ENCODE measurements at regions not wholly inside any gene's neighbourhood (a gene's known extent, or its start where the extent isn't known, plus 50 kb on each side); places are given as distances from the start of the nearest gene placed in this dataset.

DNA sequence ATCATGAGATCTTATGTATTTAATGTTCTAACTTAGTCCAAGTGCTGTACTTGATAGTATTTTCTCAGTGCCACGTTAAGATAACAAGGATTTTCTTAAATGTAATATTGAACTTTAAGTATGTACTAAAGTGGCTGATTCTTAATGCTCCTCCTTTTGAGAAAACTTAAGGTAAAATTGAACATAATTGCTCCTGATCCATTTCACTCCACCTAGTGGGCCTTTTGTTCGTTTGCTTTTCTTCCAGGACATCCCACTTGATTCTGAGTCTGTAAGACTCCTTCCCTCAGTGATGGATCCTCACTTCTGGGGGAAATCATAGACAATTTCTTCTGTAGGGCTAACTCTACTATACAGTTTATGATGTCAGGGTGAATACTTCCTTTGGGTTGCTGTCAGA is 173.1 kb downstream of the LMO4 start:
- Histone ChIP-seq H3K4me3 (ENCODE audit: low read length in 3 of 3) (no peak overlapping the region), H3K36me3 (ENCODE audit: control insufficient read depth in 2 of 3, insufficient read depth in 3 of 3, low read length in 3 of 3) (no peaks in the 10 kb centered on the region), H3K9me3 (ENCODE audit: control insufficient read depth in 2 of 3, insufficient read depth in 1 of 3, low read length in 3 of 3) (no peaks in the 10 kb centered on the region), H3K4me1 (ENCODE audit: control insufficient read depth in 2 of 3, insufficient read depth in 2 of 3, low read depth in 1 of 3, low read length in 3 of 3) (no peaks in the 10 kb centered on the region), H3K27me3 (ENCODE audit: control insufficient read depth, insufficient read depth, low read length) (no peaks in the 10 kb centered on the region), H3K27ac (ENCODE audit: low read depth in 2 of 2, low read length in 2 of 2) (no peak overlapping the region), H3K9ac (ENCODE audit: low read length in 3 of 3) (no peak overlapping the region)
- DNase-seq (no peak), FAIRE-seq (no peak)
- intact Hi-C loops (cut with DNase I), result no loop called here
- TF ChIP-seq, protein P1, sequence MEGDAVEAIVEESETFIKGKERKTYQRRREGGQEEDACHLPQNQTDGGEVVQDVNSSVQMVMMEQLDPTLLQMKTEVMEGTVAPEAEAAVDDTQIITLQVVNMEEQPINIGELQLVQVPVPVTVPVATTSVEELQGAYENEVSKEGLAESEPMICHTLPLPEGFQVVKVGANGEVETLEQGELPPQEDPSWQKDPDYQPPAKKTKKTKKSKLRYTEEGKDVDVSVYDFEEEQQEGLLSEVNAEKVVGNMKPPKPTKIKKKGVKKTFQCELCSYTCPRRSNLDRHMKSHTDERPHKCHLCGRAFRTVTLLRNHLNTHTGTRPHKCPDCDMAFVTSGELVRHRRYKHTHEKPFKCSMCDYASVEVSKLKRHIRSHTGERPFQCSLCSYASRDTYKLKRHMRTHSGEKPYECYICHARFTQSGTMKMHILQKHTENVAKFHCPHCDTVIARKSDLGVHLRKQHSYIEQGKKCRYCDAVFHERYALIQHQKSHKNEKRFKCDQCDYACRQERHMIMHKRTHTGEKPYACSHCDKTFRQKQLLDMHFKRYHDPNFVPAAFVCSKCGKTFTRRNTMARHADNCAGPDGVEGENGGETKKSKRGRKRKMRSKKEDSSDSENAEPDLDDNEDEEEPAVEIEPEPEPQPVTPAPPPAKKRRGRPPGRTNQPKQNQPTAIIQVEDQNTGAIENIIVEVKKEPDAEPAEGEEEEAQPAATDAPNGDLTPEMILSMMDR (IDR thresholded peaks at IDR 0.05; ENCODE audit: borderline replicate concordance, extremely low read depth, insufficient read depth), result no peak

DNA sequence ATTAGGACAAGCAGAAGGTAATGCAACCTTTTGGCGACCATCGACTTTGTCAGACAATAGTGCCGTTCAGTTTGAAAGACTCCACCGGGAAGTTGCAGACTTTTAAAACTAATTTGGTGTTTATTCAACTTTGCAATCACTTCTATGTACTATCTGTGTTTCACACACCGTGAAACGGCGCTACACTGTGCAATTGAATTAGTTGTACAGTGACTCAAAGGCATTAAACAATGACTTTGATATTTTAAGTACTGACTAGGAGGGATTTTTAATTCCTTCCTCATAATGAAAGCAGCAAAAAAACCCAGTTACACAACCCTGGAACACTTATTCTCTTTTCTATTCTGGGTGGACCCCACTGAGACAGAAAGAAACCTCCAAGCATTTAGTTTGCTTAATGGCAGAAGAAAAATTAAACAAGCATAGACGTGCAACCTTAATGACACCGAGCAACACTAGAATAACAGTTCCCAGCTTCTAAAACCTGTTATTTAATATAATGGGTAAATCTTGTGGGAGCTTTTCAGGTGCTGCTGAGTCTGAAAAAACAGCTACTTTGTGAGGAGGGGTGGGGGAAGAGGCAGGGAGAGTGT is 176.8 kb downstream of the LMO4 start:
- no peaks in the 10 kb centered on the region for H3K36me3 ChIP-seq (ENCODE audit: control insufficient read depth in 2 of 3, insufficient read depth in 3 of 3, low read length in 3 of 3)
- H3K4me3 ChIP-seq (ENCODE audit: low read length in 3 of 3), result no peak overlapping the region
- no peak overlapping the region for H3K9ac ChIP-seq (ENCODE audit: low read length in 3 of 3)
- TF ChIP-seq, protein P1 (IDR thresholded peaks at IDR 0.05; ENCODE audit: borderline replicate concordance, extremely low read depth, insufficient read depth), result no peak
- no peaks in the 10 kb centered on the region for H3K4me1 ChIP-seq (ENCODE audit: control insufficient read depth in 2 of 3, insufficient read depth in 2 of 3, low read depth in 1 of 3, low read length in 3 of 3)
- H3K9me3 ChIP-seq (ENCODE audit: control insufficient read depth in 2 of 3, insufficient read depth in 1 of 3, low read length in 3 of 3), result no peaks in the 10 kb centered on the region
- DNase-seq (no peak), FAIRE-seq (no peak)
- H3K27me3 ChIP-seq (ENCODE audit: control insufficient read depth, insufficient read depth, low read length), result no peaks in the 10 kb centered on the region
- intact Hi-C loops (cut with DNase I), result no loop called here
- no peak overlapping the region for H3K27ac ChIP-seq (ENCODE audit: low read depth in 2 of 2, low read length in 2 of 2)

DNA sequence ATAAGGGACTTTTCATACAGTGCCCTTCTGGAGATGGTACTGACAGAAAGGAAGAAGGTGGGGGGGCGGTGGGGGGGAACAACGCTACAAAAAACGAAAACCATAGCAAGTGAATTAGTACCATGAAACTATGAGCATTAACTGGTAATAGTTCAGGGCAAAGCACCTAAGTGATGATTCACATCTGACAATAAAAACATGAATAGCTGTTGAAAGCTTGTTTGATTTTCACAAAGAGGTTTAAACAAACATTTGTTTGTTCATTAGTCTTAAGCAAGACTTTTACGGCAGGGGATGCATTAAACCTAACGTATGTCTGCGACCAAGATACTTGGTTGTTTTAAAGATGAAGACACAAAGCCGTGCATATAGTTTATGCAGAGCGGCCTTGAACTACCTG is 177.5 kb downstream of the LMO4 start:
- no peak for FAIRE-seq

More for the DNA sequence above, 177.5 kb downstream of the LMO4 start:
- Histone ChIP-seq H3K9me3 (ENCODE audit: control insufficient read depth in 2 of 3, insufficient read depth in 1 of 3, low read length in 3 of 3) (no peaks in the 10 kb centered on the region), H3K9ac (ENCODE audit: low read length in 3 of 3) (no peak overlapping the region), H3K27me3 (ENCODE audit: control insufficient read depth, insufficient read depth, low read length) (no peaks in the 10 kb centered on the region), H3K4me3 (ENCODE audit: low read length in 3 of 3) (no peak overlapping the region), H3K4me1 (ENCODE audit: control insufficient read depth in 2 of 3, insufficient read depth in 2 of 3, low read depth in 1 of 3, low read length in 3 of 3) (no peaks in the 10 kb centered on the region), H3K36me3 (ENCODE audit: control insufficient read depth in 2 of 3, insufficient read depth in 3 of 3, low read length in 3 of 3) (no peaks in the 10 kb centered on the region), H3K27ac (ENCODE audit: low read depth in 2 of 2, low read length in 2 of 2) (no peak overlapping the region)
- intact Hi-C loops (cut with DNase I), result no loop called here
- no peak for DNase-seq
- TF ChIP-seq, protein P1 (IDR thresholded peaks at IDR 0.05; ENCODE audit: borderline replicate concordance, extremely low read depth, insufficient read depth), result no peak
